GM10266 (cell line): ENCODE measurements at regions not wholly inside any gene's neighbourhood (a gene's known extent, or its start where the extent isn't known, plus 50 kb on each side); places are given as distances from the start of the nearest gene placed in this dataset.
"Not testable (repeated sequence)": the region's sequence is repeated elsewhere in the genome, so short reads cannot be mapped to it uniquely, and the experiment has no call there.

Experiments used
- DNase-seq: peaks from one replicate; pipeline ENCODE4 v3.0.0; 2012; ENCODE audit errors: extremely low spot score
- CTCF ChIP-seq: IDR thresholded peaks from 2 replicates; pipeline ENCODE4 v1.5.1; 2012; ENCODE audit warnings: mild to moderate bottlenecking, low read depth; ENCODE audit not compliant: control insufficient read depth, insufficient read depth; ENCODE audit errors: missing control alignments

- no peak for DNase-seq
- TF ChIP-seq CTCF = no peak
Measured at GRCh38 chr9:82052081-82052480, 63.5 kb downstream of the SPATA31D1 start.

GRCh38 chr9:82054264-82055015, 65.9 kb downstream of the SPATA31D1 start:
- TF ChIP-seq CTCF = no peak
- no peak for DNase-seq

- TF ChIP-seq CTCF = no peak
- no peak for DNase-seq
Measured at GRCh38 chr9:82057805-82058204, 69.2 kb downstream of the SPATA31D1 start.

GRCh38 chr9:82061801-82062200, 73.2 kb downstream of the SPATA31D1 start:
- not testable (repeated sequence) for DNase-seq

- no peak for DNase-seq
- TF ChIP-seq CTCF = no peak
Measured at GRCh38 chr9:82062245-82062644, 73.7 kb downstream of the SPATA31D1 start.

GRCh38 chr9:82073551-82074543, 85.3 kb downstream of the SPATA31D1 start:
- no peak for TF ChIP-seq CTCF
- DNase-seq = no peak

GRCh38 chr9:82080265-82080664, 91.7 kb downstream of the SPATA31D1 start:
- DNase-seq = no peak
- TF ChIP-seq CTCF = no peak
